SJSA1 (cell line): ENCODE measurements at regions not wholly inside any gene's neighbourhood (a gene's known extent, or its start where the extent isn't known, plus 50 kb on each side); places are given as distances from the start of the nearest gene placed in this dataset.

Experiments
- DNase-seq, 2 experiments: peaks; one replicate each; pipeline ENCODE4 v3.0.0-alpha.2; 2015 to 2020; ENCODE audit warnings: low spot score in 2 of 2, low read depth in 1 of 2
- H3K27ac ChIP-seq: fragments of 250-450 bp; sonication (Bioruptor Pico); 2 replicates; pipeline ENCODE4 v1.5.1; 2020; ENCODE audit warnings: mild to moderate bottlenecking, moderate library complexity
- H3K27me3 ChIP-seq: fragments of 250-450 bp; sonication (Bioruptor Pico); replicated peaks from 2 replicates; pipeline ENCODE4 v1.5.1; 2020; ENCODE audit warnings: mild to moderate bottlenecking, moderate library complexity
- H3K36me3 ChIP-seq: fragments of 250-450 bp; sonication (Bioruptor Pico); 2 replicates; pipeline ENCODE4 v1.5.1; 2020; ENCODE audit warnings: mild to moderate bottlenecking
- H3K4me1 ChIP-seq: fragments of 250-450 bp; sonication (Bioruptor Pico); replicated peaks from 2 replicates; pipeline ENCODE4 v1.6.1; 2021; ENCODE audit warnings: mild to moderate bottlenecking
- H3K4me3 ChIP-seq: fragments of 250-450 bp; sonication (Bioruptor Pico); 2 replicates; pipeline ENCODE4 v1.5.1; 2020; ENCODE audit warnings: mild to moderate bottlenecking
- H3K9me3 ChIP-seq: fragments of 250-450 bp; sonication (Bioruptor Pico); replicated peaks from 2 replicates; pipeline ENCODE4 v1.5.1; 2020; ENCODE audit warnings: mild to moderate bottlenecking

DNA sequence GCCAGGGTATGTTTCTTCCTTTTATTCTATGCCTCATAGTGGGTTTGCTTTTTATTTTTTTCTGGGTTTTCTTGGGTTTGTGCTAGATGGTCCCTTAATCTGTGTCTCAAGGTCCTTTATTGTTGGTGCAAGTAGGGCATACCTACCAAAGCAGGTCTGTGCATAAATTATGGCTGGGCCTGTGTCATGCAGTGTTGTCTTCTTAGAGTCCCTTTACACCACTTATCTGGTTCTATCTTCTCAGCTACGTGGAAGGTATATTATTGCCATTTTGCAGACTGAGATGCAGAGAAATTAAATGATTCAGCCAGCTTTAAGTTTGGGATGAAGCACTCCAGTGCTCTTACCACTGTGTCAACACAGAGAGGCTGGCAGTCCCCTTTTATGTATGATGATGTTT, 293.5 kb upstream of the SOX2 start:
- Histone ChIP-seq H3K36me3 (no peaks in the 10 kb centered on the region), H3K9me3 (no peaks in the 10 kb centered on the region), H3K27ac (no peak overlapping the region), H3K4me1 (no peaks in the 10 kb centered on the region), H3K27me3 (no peaks in the 10 kb centered on the region), H3K4me3 (no peak overlapping the region)
- no peak for DNase-seq

- no peaks in the 10 kb centered on the region for H3K4me1 ChIP-seq
- H3K27ac ChIP-seq = no peak overlapping the region
- no peak for DNase-seq
- H3K27me3 ChIP-seq = no peaks in the 10 kb centered on the region
- H3K4me3 ChIP-seq = no peak overlapping the region
- no peaks in the 10 kb centered on the region for H3K36me3 ChIP-seq
- H3K9me3 ChIP-seq = no peaks in the 10 kb centered on the region
Measured at GRCh38 chr3:181417748-181418147, 294.0 kb upstream of the SOX2 start.

DNA sequence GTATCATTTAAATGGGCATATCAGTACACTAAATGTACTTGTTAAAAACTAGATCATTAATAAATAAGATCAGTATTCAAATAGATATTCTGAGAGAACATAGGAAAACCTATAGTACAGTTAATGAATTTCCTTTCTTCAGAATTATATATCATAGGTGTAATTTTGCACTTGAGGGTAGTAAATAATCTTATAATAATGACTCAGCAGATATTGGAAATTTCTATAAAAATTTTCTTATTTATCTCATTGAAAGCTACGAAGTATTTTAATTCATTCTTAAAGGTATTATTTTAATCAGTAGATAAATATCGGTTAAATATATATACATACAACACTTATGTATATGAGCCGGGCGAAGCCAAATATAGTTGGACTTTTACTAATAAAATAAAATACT, 300.9 kb upstream of the SOX2 start:
- H3K36me3 ChIP-seq = no peaks in the 10 kb centered on the region
- H3K9me3 ChIP-seq = no peaks in the 10 kb centered on the region
- no peak overlapping the region for H3K4me3 ChIP-seq
- no peaks in the 10 kb centered on the region for H3K27me3 ChIP-seq
- H3K27ac ChIP-seq = no peak overlapping the region
- no peak for DNase-seq
- no peaks in the 10 kb centered on the region for H3K4me1 ChIP-seq

- Histone ChIP-seq H3K4me1 (no peaks in the 10 kb centered on the region), H3K4me3 (no peak overlapping the region), H3K27ac (no peak overlapping the region), H3K36me3 (no peaks in the 10 kb centered on the region), H3K27me3 (no peaks in the 10 kb centered on the region), H3K9me3 (no peaks in the 10 kb centered on the region)
- no peak for DNase-seq
Measured at GRCh38 chr3:181403876-181404660, 307.7 kb upstream of the SOX2 start.

- no peak for DNase-seq
- no peaks in the 10 kb centered on the region for H3K36me3 ChIP-seq
- no peak overlapping the region for H3K4me3 ChIP-seq
- no peak overlapping the region for H3K27ac ChIP-seq
- no peaks in the 10 kb centered on the region for H3K4me1 ChIP-seq
- H3K27me3 ChIP-seq = no peaks in the 10 kb centered on the region
- H3K9me3 ChIP-seq = no peaks in the 10 kb centered on the region
Measured at GRCh38 chr3:181402347-181402746, 309.4 kb upstream of the SOX2 start.

DNA sequence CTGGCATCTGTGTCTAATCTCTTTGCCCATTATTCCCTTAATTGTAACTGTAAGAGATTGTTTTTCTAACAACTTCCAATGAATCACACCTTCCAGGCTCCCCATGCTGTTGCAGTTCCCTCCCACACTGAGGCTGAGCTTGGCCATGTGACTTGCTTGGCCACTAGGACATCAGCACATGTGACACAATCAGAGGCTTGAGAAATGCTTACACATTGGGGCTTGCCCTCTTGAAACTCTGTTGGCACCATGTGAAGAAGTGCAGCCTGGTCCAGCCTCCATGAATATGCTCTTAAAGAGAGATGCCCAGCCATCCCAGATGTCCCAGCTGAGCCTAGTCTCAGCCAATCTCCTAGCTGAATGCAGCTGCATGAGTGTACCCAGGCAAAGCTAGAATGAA, 326.8 kb upstream of the SOX2 start:
- no peaks in the 10 kb centered on the region for H3K36me3 ChIP-seq
- H3K27ac ChIP-seq = no peak overlapping the region
- H3K9me3 ChIP-seq = no peaks in the 10 kb centered on the region
- no peaks in the 10 kb centered on the region for H3K4me1 ChIP-seq
- no peak for DNase-seq
- no peaks in the 10 kb centered on the region for H3K27me3 ChIP-seq
- no peak overlapping the region for H3K4me3 ChIP-seq

- Histone ChIP-seq H3K4me3 (no peak overlapping the region), H3K27me3 (no peaks in the 10 kb centered on the region), H3K9me3 (no peaks in the 10 kb centered on the region), H3K27ac (no peak overlapping the region), H3K4me1 (no peaks in the 10 kb centered on the region), H3K36me3 (no peaks in the 10 kb centered on the region)
- DNase-seq = no peak
Measured at GRCh38 chr3:181383760-181384159, 328.0 kb upstream of the SOX2 start.

DNA sequence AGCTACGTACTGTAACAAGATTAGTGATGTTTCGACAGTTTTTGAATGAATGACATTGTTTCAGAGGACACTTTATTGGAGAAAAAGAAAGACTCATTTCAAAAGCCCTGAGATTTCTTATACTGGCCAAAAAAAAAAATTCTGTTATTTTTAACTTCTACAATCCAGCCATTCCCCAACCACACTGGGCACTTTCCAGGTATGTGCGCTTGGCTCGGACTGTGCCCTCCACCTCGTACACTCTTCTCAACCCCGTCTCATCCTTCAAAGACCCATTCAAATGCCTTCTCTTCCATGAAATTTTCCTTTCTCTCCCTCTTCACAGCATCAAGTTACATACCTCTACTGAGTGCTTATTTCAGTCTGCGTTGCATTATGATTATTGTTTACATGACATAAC, 328.5 kb upstream of the SOX2 start:
- Histone ChIP-seq H3K4me1 (no peaks in the 10 kb centered on the region), H3K36me3 (no peaks in the 10 kb centered on the region), H3K9me3 (no peaks in the 10 kb centered on the region), H3K4me3 (no peak overlapping the region), H3K27ac (no peak overlapping the region), H3K27me3 (no peaks in the 10 kb centered on the region)
- no peak for DNase-seq

DNA sequence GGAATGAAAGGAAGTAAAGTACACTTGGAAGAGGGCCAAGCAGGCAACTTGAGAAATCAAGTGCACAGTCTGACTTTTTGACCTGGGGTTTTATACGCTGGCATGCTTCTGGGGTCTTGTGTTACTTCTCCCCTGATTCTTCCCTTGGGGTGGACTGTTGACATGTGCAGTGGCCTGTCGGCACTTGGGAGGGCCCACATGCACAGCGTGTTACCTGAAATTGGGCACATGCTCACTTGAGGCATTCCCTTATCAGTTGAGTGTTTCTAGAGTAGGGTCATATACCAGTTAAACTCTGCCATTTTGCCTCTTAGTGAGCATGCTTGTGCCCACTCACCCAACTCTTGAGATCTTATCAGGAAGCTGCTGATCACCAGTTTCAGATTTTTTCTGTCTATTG, 329.1 kb upstream of the SOX2 start:
- DNase-seq = no peak
- Histone ChIP-seq H3K4me3 (no peak overlapping the region), H3K27ac (no peak overlapping the region), H3K36me3 (no peaks in the 10 kb centered on the region), H3K4me1 (no peaks in the 10 kb centered on the region), H3K9me3 (no peaks in the 10 kb centered on the region), H3K27me3 (no peaks in the 10 kb centered on the region)

DNA sequence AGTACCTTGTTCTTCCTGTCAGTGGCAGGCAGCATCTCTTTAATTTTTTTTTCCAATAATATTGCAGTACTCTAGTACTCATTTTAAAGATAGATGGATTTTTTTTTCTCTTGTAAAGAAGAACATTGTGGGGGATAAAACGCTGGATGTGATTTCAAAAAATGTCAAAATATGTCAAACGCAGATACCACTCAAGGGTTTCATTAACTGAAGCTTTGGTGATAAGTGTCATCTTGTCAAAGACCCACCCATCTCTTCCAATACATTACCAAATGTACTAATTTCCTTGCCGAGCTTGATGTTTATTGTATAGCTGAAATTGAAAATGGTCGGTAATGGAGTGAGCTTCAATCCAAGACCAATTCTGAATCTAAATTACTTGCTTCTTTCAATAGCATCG, 332.4 kb upstream of the SOX2 start:
- DNase-seq = no peak
- Histone ChIP-seq H3K4me3 (no peak overlapping the region), H3K27me3 (no peaks in the 10 kb centered on the region), H3K27ac (no peak overlapping the region), H3K4me1 (no peaks in the 10 kb centered on the region), H3K36me3 (no peaks in the 10 kb centered on the region), H3K9me3 (no peaks in the 10 kb centered on the region)

GRCh38 chr3:181369637-181370036, 342.1 kb upstream of the SOX2 start:
- DNase-seq = no peak
- Histone ChIP-seq H3K4me1 (no peaks in the 10 kb centered on the region), H3K4me3 (no peak overlapping the region), H3K36me3 (no peaks in the 10 kb centered on the region), H3K9me3 (no peaks in the 10 kb centered on the region), H3K27ac (no peak overlapping the region), H3K27me3 (no peaks in the 10 kb centered on the region)

DNA sequence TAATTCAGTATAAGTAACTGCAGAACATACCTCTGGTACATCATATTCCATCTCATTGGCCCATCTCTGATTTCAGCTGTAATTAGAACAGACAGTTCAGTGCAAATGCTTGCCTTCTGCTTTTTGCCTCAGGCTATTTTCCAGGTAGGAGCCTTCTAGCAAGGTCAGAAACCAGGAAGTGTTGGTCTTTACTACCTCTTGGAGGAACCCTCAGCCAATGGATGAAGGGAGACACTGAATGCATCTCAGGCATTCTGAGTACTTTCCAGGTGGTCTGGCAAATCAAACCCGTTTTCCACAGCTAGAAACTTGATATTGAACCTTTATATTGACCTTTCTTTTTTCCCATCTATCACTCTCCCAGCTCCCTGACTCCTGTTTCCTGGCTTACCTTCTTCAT, 348.5 kb upstream of the SOX2 start:
- Histone ChIP-seq H3K27ac (no peak overlapping the region), H3K27me3 (no peaks in the 10 kb centered on the region), H3K4me3 (no peak overlapping the region), H3K9me3 (no peaks in the 10 kb centered on the region), H3K4me1 (no peaks in the 10 kb centered on the region), H3K36me3 (no peaks in the 10 kb centered on the region)
- DNase-seq = no peak

- no peak overlapping the region for H3K4me3 ChIP-seq
- H3K9me3 ChIP-seq = no peaks in the 10 kb centered on the region
- H3K27ac ChIP-seq = no peak overlapping the region
- H3K27me3 ChIP-seq = no peaks in the 10 kb centered on the region
- DNase-seq = no peak
- H3K4me1 ChIP-seq = no peaks in the 10 kb centered on the region
- no peaks in the 10 kb centered on the region for H3K36me3 ChIP-seq
Measured at GRCh38 chr3:181362378-181362777, 349.3 kb upstream of the SOX2 start.

GRCh38 chr3:181358562-181358961, 353.2 kb upstream of the SOX2 start:
- Histone ChIP-seq H3K4me1 (no peaks in the 10 kb centered on the region), H3K4me3 (no peak overlapping the region), H3K9me3 (no peaks in the 10 kb centered on the region), H3K36me3 (no peaks in the 10 kb centered on the region), H3K27ac (no peak overlapping the region), H3K27me3 (no peaks in the 10 kb centered on the region)
- DNase-seq = no peak

DNA sequence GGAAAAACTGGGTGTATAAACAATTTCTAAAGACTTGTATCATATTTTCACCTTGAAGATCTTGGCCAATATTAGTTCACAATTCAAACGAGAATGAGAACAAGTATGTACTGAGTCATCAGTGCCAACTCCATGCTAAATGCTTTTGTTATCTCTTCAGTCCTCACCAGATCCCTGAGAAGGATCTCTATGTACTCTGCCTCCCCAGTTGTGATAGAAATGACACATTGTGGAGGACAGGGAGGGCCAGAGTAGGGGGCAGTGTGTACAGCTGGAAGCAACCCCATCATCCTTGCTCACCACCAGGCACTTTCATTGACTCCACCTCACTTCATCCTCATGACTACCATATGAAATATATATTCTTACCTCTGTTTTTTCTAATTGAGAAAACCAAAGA, 353.7 kb upstream of the SOX2 start:
- no peak overlapping the region for H3K4me3 ChIP-seq
- H3K9me3 ChIP-seq = no peaks in the 10 kb centered on the region
- no peaks in the 10 kb centered on the region for H3K27me3 ChIP-seq
- H3K4me1 ChIP-seq = no peaks in the 10 kb centered on the region
- H3K27ac ChIP-seq = no peak overlapping the region
- H3K36me3 ChIP-seq = no peaks in the 10 kb centered on the region
- no peak for DNase-seq
